ENCODE measurements at regions not wholly inside any gene's neighbourhood (a gene's known extent, or its start where the extent isn't known, plus 50 kb on each side); places are given as distances from the start of the nearest gene placed in this dataset.

GRCh38 chr15:79172801-79173460, 82.4 kb upstream of the RASGRF1 start:
- ChIA-PET POLR2A (no interaction called here), CTCF (interaction anchor here (1.7 kb wide), 1 partner anchor 11 kb away, joined by 8 read pairs; no protein-coding TSS in a partner anchor)
- no peaks in the 10 kb centered on the region for H3K9me3 ChIP-seq (ENCODE audit: control insufficient read depth in 1 of 2, insufficient read depth in 1 of 2, low read length in 2 of 2)
- Mint-ChIP-seq H3K4me3 (no peak overlapping the region), H3K27me3 (peaks cover 61% of the 10 kb centered on the region), H3K27ac (no peak overlapping the region), H3K4me1 (ENCODE audit: low read depth) (no peaks in the 10 kb centered on the region), H3K36me3 (ENCODE audit: low read depth) (no peaks in the 10 kb centered on the region), H3K9me3 (no peaks in the 10 kb centered on the region)
- TF ChIP-seq CTCF (IDR thresholded peaks at IDR 0.05) = no peak
- ATAC-seq (ENCODE audit: poor library complexity) (no peak), DNase-seq (no peak)
- peaks cover 5 to 28% of the 10 kb centered on the region in 2 experiments for H3K27me3 ChIP-seq (ENCODE audit: control insufficient read depth in 1 of 2, insufficient read depth in 2 of 2, low read length in 2 of 2)
- H3K4me3 ChIP-seq (ENCODE audit: low read length) = no peak overlapping the region
- H3K36me3 ChIP-seq (ENCODE audit: insufficient read depth, low read length) = no peaks in the 10 kb centered on the region
- H3K27ac ChIP-seq (ENCODE audit: low read depth in 1 of 2, low read length in 2 of 2) = no peak overlapping the region
- intact Hi-C loops (cut with DNase I, micrococcal nuclease) = no loop called here
- H3K4me1 ChIP-seq (ENCODE audit: insufficient read depth, low read length) = no peaks in the 10 kb centered on the region

DNA sequence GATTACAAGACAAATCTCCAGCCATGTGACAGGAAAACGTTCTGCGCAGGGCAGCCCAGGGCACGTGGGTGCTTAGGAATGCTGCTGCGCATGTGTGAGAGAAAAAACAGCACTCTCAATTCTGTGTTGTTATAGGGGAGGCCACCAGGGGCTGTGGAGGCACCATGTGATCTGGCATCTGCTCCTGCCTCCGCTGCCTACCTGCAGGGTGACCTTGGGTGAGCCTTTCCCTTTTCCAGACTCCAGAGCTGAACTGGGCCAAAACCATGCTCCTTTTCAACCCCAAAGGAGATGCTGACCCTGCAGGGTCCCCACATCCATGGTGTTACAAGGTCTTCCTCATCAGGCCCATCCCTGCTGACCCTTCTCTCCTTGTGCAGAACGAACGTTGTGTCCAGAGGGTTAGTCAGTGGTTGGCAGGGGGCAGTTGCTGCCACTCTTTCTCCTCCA, 81.5 kb upstream of the RASGRF1 start:
- no peak for TF ChIP-seq CTCF (IDR thresholded peaks at IDR 0.05)
- intact Hi-C loops (cut with DNase I, micrococcal nuclease) = no loop called here

GRCh38 chr15:79171320-79172031, 80.9 kb upstream of the RASGRF1 start:
- Histone ChIP-seq H3K27ac (ENCODE audit: low read depth in 1 of 2, low read length in 2 of 2) (no peak overlapping the region), H3K4me3 (ENCODE audit: low read length) (no peak overlapping the region), H3K27me3 (ENCODE audit: control insufficient read depth in 1 of 2, insufficient read depth in 2 of 2, low read length in 2 of 2) (peaks cover 11 to 28% of the 10 kb centered on the region in 2 experiments), H3K9me3 (ENCODE audit: control insufficient read depth in 1 of 2, insufficient read depth in 1 of 2, low read length in 2 of 2) (no peaks in the 10 kb centered on the region), H3K36me3 (ENCODE audit: insufficient read depth, low read length) (no peaks in the 10 kb centered on the region), H3K4me1 (ENCODE audit: insufficient read depth, low read length) (no peaks in the 10 kb centered on the region)
- CTCF ChIA-PET = no interaction called here
- H3K9me3 Mint-ChIP-seq = no peaks in the 10 kb centered on the region
- H3K27ac Mint-ChIP-seq = no peak overlapping the region
- TF ChIP-seq CTCF (IDR thresholded peaks at IDR 0.05) = no peak
- no peaks in the 10 kb centered on the region for H3K4me1 Mint-ChIP-seq (ENCODE audit: low read depth)
- H3K27me3 Mint-ChIP-seq = peaks cover 68% of the 10 kb centered on the region
- no peaks in the 10 kb centered on the region for H3K36me3 Mint-ChIP-seq (ENCODE audit: low read depth)
- no peak for ATAC-seq (ENCODE audit: poor library complexity)
- H3K4me3 Mint-ChIP-seq = no peak overlapping the region
- intact Hi-C loops (cut with DNase I, micrococcal nuclease) = no loop called here
- POLR2A ChIA-PET = no interaction called here
- DNase-seq = no peak

More for the DNA sequence above, 81.5 kb upstream of the RASGRF1 start:
- H3K27me3 Mint-ChIP-seq = peaks cover 68% of the 10 kb centered on the region
- DNase-seq (no peak), ATAC-seq (ENCODE audit: poor library complexity) (no peak)
- no peak overlapping the region for H3K27ac Mint-ChIP-seq
- POLR2A ChIA-PET = no interaction called here
- H3K4me3 Mint-ChIP-seq = no peak overlapping the region
- no peaks in the 10 kb centered on the region for H3K36me3 ChIP-seq (ENCODE audit: insufficient read depth, low read length)
- H3K9me3 ChIP-seq (ENCODE audit: control insufficient read depth in 1 of 2, insufficient read depth in 1 of 2, low read length in 2 of 2) = no peaks in the 10 kb centered on the region
- H3K27ac ChIP-seq (ENCODE audit: low read depth in 1 of 2, low read length in 2 of 2) = no peak overlapping the region
- peaks cover 9 to 28% of the 10 kb centered on the region in 2 experiments for H3K27me3 ChIP-seq (ENCODE audit: control insufficient read depth in 1 of 2, insufficient read depth in 2 of 2, low read length in 2 of 2)
- no peaks in the 10 kb centered on the region for H3K9me3 Mint-ChIP-seq
- CTCF ChIA-PET = no interaction called here
- H3K4me1 Mint-ChIP-seq (ENCODE audit: low read depth) = no peaks in the 10 kb centered on the region
- H3K36me3 Mint-ChIP-seq (ENCODE audit: low read depth) = no peaks in the 10 kb centered on the region
- no peaks in the 10 kb centered on the region for H3K4me1 ChIP-seq (ENCODE audit: insufficient read depth, low read length)
- no peak overlapping the region for H3K4me3 ChIP-seq (ENCODE audit: low read length)

All from CD4-positive, alpha-beta T cell (primary cell).